ENCODE measurements at regions not wholly inside any gene's neighbourhood (a gene's known extent, or its start where the extent isn't known, plus 50 kb on each side); places are given as distances from the start of the nearest gene placed in this dataset.

- DNase-seq (ENCODE audit: low read depth): no peak
- H3K4me3 ChIP-seq (ENCODE audit: low read depth, low read length): no peak overlapping the region
- TF ChIP-seq CTCF (IDR thresholded peaks at IDR 0.05; ENCODE audit: insufficient read depth, low read depth, low read length): no peak
Measured at GRCh38 chrX:17919896-17920446, 58.9 kb upstream of the RAI2 start.

GRCh38 chrX:17917945-17918577 lies 57.0 kb upstream of the RAI2 start:
- no peak for TF ChIP-seq CTCF (IDR thresholded peaks at IDR 0.05; ENCODE audit: insufficient read depth, low read depth, low read length)
- H3K4me3 ChIP-seq (ENCODE audit: low read depth, low read length): no peak overlapping the region
- DNase-seq (ENCODE audit: low read depth): no peak

- TF ChIP-seq CTCF (IDR thresholded peaks at IDR 0.05; ENCODE audit: insufficient read depth, low read depth, low read length): no peak
- DNase-seq (ENCODE audit: low read depth): no peak
- no peak overlapping the region for H3K4me3 ChIP-seq (ENCODE audit: low read depth, low read length)
Measured at GRCh38 chrX:17913801-17914200, 52.7 kb upstream of the RAI2 start.
